HepG2 (cell line): ENCODE measurements at regions not wholly inside any gene's neighbourhood (a gene's known extent, or its start where the extent isn't known, plus 50 kb on each side); places are given as distances from the start of the nearest gene placed in this dataset.

Source experiments
- ARID3A ChIP-seq: IDR thresholded peaks from 2 replicates; pipeline ENCODE4 v1.6.1; 2012; ENCODE audit warnings: low read depth, low read length, improper control_type of control experiment
- CTCF ChIP-seq: sonication (generic); formaldehyde crosslinking; IDR thresholded peaks from 2 replicates; pipeline ENCODE4 v1.5.0; 2020; ENCODE audit warnings: mild to moderate bottlenecking, missing genetic modification reagents, moderate library complexity
- MXD3 ChIP-seq: IDR thresholded peaks from 2 replicates; pipeline ENCODE4 v1.6.1; 2016; ENCODE audit warnings: mild to moderate bottlenecking, missing biosample characterization, missing genetic modification reagents
- ZNF30 ChIP-seq: sonication (generic); formaldehyde crosslinking; IDR thresholded peaks from 2 replicates; pipeline ENCODE4 v1.5.0; 2020; ENCODE audit warnings: mild to moderate bottlenecking, missing genetic modification reagents

GRCh38 chr2:56099963-56100362 lies 83.8 kb upstream of the CCDC85A start:
- TF ChIP-seq CTCF (CRISPR knock-in tag) (no peak), MXD3 (CRISPR knock-in tag) (no peak), ZNF30 (CRISPR knock-in tag) (no peak), ARID3A (no peak)
